Fibroblast of pulmonary artery (primary cell): ENCODE measurements at regions not wholly inside any gene's neighbourhood (a gene's known extent, or its start where the extent isn't known, plus 50 kb on each side); places are given as distances from the start of the nearest gene placed in this dataset.
"Not testable (repeated sequence)": the region's sequence is repeated elsewhere in the genome, so short reads cannot be mapped to it uniquely, and the experiment has no call there.

ENCODE experiments used
- DNase-seq: peaks from one replicate; pipeline ENCODE4 v3.0.0-alpha.2; 2010; ENCODE audit warnings: low read depth
- H3K4me3 ChIP-seq: replicated peaks from 2 replicates; pipeline ENCODE4 v1.5.1; 2011; ENCODE audit warnings: low read depth, mild to moderate bottlenecking, control low read depth, low read length, moderate library complexity
- CTCF ChIP-seq: IDR thresholded peaks from 2 replicates; pipeline ENCODE4 v1.5.1; 2011; ENCODE audit warnings: mild to moderate bottlenecking, control low read depth, low read length, inconsistent platforms; ENCODE audit errors: missing control alignments

DNA sequence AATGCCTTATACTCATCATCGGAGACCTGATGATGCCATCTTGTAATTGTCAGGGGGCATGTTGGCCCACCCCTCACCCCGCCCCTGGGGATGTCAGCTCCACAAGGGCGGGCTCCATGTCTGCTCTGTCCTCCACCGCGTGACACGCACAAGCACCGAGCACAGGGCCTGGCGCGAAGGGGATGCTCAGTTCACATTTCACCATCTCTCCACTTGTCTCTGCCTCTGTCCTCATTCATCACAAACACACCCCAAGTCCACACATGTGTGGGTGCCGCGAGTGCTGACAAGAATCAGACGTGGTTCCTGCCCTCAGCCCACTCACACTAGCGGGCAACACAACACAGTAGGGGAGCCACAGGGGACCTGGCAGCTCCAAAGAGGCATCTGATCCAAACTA, 151.2 kb upstream of the PTPN1 start:
- no peak overlapping the region for H3K4me3 ChIP-seq
- DNase-seq: no peak
- TF ChIP-seq CTCF: no peak

DNA sequence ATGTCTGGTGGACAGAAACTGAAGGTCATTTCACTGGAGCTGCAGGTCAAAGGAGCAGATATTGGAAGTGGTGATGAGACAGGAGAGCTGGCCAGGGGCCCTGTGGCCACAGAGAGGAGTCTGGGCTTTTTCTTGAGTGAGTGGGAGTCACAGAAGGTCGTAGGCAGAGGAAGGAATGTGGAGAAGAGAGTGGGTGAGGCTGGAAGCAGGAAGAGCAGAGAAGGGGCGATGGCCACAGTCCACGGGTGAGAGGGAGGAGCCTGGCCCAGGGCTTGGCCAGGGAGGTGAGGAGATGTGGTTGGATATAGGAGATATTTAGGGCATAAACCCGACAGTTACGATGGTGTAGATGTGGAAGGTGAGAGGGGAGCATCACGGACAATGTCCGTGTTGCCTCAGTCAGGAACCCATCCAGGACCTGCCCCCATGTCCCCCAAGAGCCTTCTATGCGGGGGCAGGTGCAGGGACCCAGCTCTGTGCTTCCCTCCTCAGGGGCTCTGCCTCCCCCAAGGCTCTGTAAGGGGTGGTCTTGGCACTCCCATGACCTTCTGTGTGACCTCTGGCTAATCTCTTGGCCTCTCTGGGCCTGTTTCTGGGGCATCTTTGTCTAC, 150.5 kb upstream of the PTPN1 start:
- DNase-seq: no peak
- no peak overlapping the region for H3K4me3 ChIP-seq

GRCh38 chr20:50360218-50360672, 149.9 kb upstream of the PTPN1 start:
- no peak for TF ChIP-seq CTCF
- DNase-seq: no peak
- H3K4me3 ChIP-seq: no peak overlapping the region

More for the DNA sequence above, 150.5 kb upstream of the PTPN1 start:
- TF ChIP-seq CTCF: no peak

DNA sequence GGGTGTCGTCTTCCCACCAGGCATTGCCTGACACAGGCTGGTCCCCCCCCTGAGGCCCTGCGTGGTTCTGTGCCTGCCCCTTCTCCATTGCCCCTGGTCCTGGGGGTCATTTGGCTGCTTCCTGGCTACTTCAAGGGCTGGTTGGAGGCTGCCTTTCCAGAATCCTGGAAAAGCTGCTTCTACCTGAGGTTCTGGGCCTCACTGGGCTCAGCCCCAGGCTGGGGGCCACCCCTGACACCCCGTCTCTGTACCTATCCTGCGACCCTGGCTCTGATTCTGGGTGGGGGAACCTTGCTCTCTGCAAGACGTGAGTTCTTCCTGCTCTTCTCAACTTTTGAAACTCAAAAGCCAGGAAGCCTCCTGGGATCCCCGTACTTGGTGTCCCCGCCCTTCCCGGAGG, 149.3 kb upstream of the PTPN1 start:
- H3K4me3 ChIP-seq: no peak overlapping the region
- TF ChIP-seq CTCF: no peak
- DNase-seq: no peak

- DNase-seq, H3K4me3 ChIP-seq: not testable (repeated sequence)
These were observed 148.0 kb upstream of the PTPN1 start for GRCh38 chr20:50362177-50362576.

GRCh38 chr20:50363027-50363426, 147.2 kb upstream of the PTPN1 start:
- no peak for DNase-seq
- no peak overlapping the region for H3K4me3 ChIP-seq
- no peak for TF ChIP-seq CTCF

DNA sequence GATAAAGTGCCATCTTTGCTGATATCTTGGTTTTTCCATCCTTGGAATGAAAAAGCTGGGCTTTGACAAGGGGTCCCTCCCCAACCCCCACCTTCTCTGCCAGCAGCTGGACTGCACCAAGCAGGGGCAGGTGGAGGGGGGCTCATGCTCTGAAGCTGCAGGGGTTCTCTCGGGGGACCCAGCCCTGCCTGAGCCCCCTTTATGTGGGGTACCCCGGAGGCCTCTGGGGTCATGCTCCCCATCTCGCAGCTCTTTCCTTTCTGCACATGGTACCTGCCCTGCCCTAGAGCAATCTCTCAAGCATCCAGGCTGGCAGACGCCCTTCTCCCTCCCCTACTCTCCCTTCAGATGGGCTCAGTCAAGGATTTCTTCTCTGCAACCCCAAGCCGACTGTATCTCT, 146.7 kb upstream of the PTPN1 start:
- DNase-seq: no peak
- no peak for TF ChIP-seq CTCF
- no peak overlapping the region for H3K4me3 ChIP-seq
